Gastroesophageal sphincter (tissue), 4 donors: ENCODE measurements at regions not wholly inside any gene's neighbourhood (a gene's known extent, or its start where the extent isn't known, plus 50 kb on each side); places are given as distances from the start of the nearest gene placed in this dataset.

ENCODE experiments used
- ATAC-seq: fragments of 150-250 bp; one replicate; pipeline ENCODE4 v1.9.1; 2016; ENCODE audit warnings: mild to moderate bottlenecking, moderate library complexity
- H3K27ac ChIP-seq, 4 donors: fragments of 200-600 bp; sonication (generic) in 3 of 4; 1 replicate in 3 of 4; 2 replicates in 1 of 4; pipeline ENCODE4 v1.5.1; 2016 to 2019
- H3K27me3 ChIP-seq: fragments of 200-600 bp; sonication (generic); one replicate; pipeline ENCODE4 v1.5.1; 2019
- H3K36me3 ChIP-seq, 2 donors: fragments of 200-600 bp; sonication (generic); one replicate each; pipeline ENCODE4 v1.5.1; 2019; ENCODE audit warnings: control low read depth in 1 of 2
- H3K4me1 ChIP-seq, 3 donors: fragments of 200-600 bp; sonication (generic); 1 replicate in 2 of 3; 2 replicates in 1 of 3; pipeline ENCODE4 v1.5.1; 2016 to 2019; ENCODE audit warnings: control low read depth in 2 of 3
- H3K4me3 ChIP-seq, 2 donors: fragments of 200-600 bp; sonication (generic); one replicate each; pipeline ENCODE4 v1.5.1; 2019; ENCODE audit warnings: mild to moderate bottlenecking in 1 of 2, moderate library complexity in 1 of 2
- H3K9me3 ChIP-seq, 3 donors: fragments of 200-600 bp; sonication (generic); one replicate each; pipeline ENCODE4 v1.5.1; 2017 to 2019; ENCODE audit warnings: control low read depth in 2 of 3
- EP300 ChIP-seq: sonication (generic); formaldehyde crosslinking; IDR thresholded peaks from one replicate; pipeline ENCODE4 v1.6.1; 2017; ENCODE audit warnings: antibody characterized with exemption, mild to moderate bottlenecking
- POLR2A ChIP-seq, 2 donors: fragments of 450-650 bp; IDR thresholded peaks; one replicate each; pipeline ENCODE4 v1.6.1; 2017; ENCODE audit warnings: antibody characterized with exemption in 2 of 2, mild to moderate bottlenecking in 2 of 2, moderate library complexity in 1 of 2
- POLR2AphosphoS5 ChIP-seq: sonication (generic); formaldehyde crosslinking; IDR thresholded peaks from one replicate; pipeline ENCODE4 v1.6.1; 2017; ENCODE audit warnings: antibody characterized with exemption
- whole genome bisulfite sequencing, 2 donors: methylation state at CpG; one replicate each; pipeline ENCODE4 v1.1.5; 2018; ENCODE audit warnings: low coverage in 1 of 2; 5-methylcytosine and 5-hydroxymethylcytosine counted together
- TF ChIP-seq, protein P1 (sequence below), 4 experiments: fragments of 200-600 bp in 2 of 4; fragments of 450-650 bp in 2 of 4; sonication (generic) in 1 of 4; IDR thresholded peaks; one replicate each; pipeline ENCODE4 v1.5.1; 2017 to 2019; ENCODE audit warnings: antibody characterized with exemption in 4 of 4, mild to moderate bottlenecking in 2 of 4, moderate library complexity in 2 of 4

GRCh38 chr10:107443813-107444212 is 279.3 kb upstream of the SORCS1 start:
- no peaks in the 10 kb centered on the region for H3K36me3 ChIP-seq
- no peak overlapping the region for H3K4me3 ChIP-seq
- TF ChIP-seq, protein P1, sequence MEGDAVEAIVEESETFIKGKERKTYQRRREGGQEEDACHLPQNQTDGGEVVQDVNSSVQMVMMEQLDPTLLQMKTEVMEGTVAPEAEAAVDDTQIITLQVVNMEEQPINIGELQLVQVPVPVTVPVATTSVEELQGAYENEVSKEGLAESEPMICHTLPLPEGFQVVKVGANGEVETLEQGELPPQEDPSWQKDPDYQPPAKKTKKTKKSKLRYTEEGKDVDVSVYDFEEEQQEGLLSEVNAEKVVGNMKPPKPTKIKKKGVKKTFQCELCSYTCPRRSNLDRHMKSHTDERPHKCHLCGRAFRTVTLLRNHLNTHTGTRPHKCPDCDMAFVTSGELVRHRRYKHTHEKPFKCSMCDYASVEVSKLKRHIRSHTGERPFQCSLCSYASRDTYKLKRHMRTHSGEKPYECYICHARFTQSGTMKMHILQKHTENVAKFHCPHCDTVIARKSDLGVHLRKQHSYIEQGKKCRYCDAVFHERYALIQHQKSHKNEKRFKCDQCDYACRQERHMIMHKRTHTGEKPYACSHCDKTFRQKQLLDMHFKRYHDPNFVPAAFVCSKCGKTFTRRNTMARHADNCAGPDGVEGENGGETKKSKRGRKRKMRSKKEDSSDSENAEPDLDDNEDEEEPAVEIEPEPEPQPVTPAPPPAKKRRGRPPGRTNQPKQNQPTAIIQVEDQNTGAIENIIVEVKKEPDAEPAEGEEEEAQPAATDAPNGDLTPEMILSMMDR (IDR thresholded peaks at IDR 0.05) = no peak
- TF ChIP-seq POLR2AphosphoS5 (no peak), POLR2A (IDR thresholded peaks at IDR 0.05) (no peak), EP300 (no peak)
- ATAC-seq = no peak
- H3K27me3 ChIP-seq = no peaks in the 10 kb centered on the region
- H3K9me3 ChIP-seq = no peaks in the 10 kb centered on the region
- WGBS, 2 donors = 86% methylated on average over 2 of the region's 2 CpGs; no CpG with 5 or more reads in 1 of the 2 donors
- no peak overlapping the region for H3K27ac ChIP-seq
- no peaks in the 10 kb centered on the region for H3K4me1 ChIP-seq

GRCh38 chr10:107443326-107443725 is 278.8 kb upstream of the SORCS1 start:
- Histone ChIP-seq H3K4me3 (no peak overlapping the region), H3K27ac (no peak overlapping the region)
- no peak for ATAC-seq

GRCh38 chr10:107442035-107442505 is 277.6 kb upstream of the SORCS1 start:
- no peak overlapping the region for H3K27ac ChIP-seq
- 48 to 55% methylated on average over 4 to 5 of the region's 5 CpGs for WGBS, 2 donors
- H3K36me3 ChIP-seq = no peaks in the 10 kb centered on the region
- H3K4me3 ChIP-seq = no peak overlapping the region
- no peak for TF ChIP-seq EP300
- no peak for TF ChIP-seq POLR2AphosphoS5
- TF ChIP-seq POLR2A (IDR thresholded peaks at IDR 0.05) = no peak
- TF ChIP-seq, protein P1 (IDR thresholded peaks at IDR 0.05) = no peak
- H3K4me1 ChIP-seq = no peaks in the 10 kb centered on the region
- no peaks in the 10 kb centered on the region for H3K9me3 ChIP-seq
- no peaks in the 10 kb centered on the region for H3K27me3 ChIP-seq
- ATAC-seq = no peak

More at GRCh38 chr10:107443326-107443725, 278.8 kb upstream of the SORCS1 start:
- H3K4me1 ChIP-seq = no peaks in the 10 kb centered on the region
- 4% methylated on average over 1 of the region's 1 CpG; no CpG with 5 or more reads in 1 of the 2 donors for WGBS, 2 donors
- TF ChIP-seq EP300 (no peak), POLR2A (IDR thresholded peaks at IDR 0.05) (no peak), POLR2AphosphoS5 (no peak)
- TF ChIP-seq, protein P1 (IDR thresholded peaks at IDR 0.05) = no peak
- no peaks in the 10 kb centered on the region for H3K36me3 ChIP-seq
- no peaks in the 10 kb centered on the region for H3K9me3 ChIP-seq
- H3K27me3 ChIP-seq = no peaks in the 10 kb centered on the region

GRCh38 chr10:107440741-107441140 is 276.2 kb upstream of the SORCS1 start:
- ATAC-seq = no peak
- Histone ChIP-seq H3K9me3 (no peaks in the 10 kb centered on the region), H3K4me1 (no peaks in the 10 kb centered on the region), H3K27me3 (no peaks in the 10 kb centered on the region), H3K27ac (no peak overlapping the region), H3K4me3 (no peak overlapping the region), H3K36me3 (no peaks in the 10 kb centered on the region)
- WGBS, 2 donors = 72 to 84% methylated on average over 5 of the region's 5 CpGs
- TF ChIP-seq POLR2A (IDR thresholded peaks at IDR 0.05) (no peak), POLR2AphosphoS5 (no peak), EP300 (no peak)
- TF ChIP-seq, protein P1 (IDR thresholded peaks at IDR 0.05) = no peak

DNA sequence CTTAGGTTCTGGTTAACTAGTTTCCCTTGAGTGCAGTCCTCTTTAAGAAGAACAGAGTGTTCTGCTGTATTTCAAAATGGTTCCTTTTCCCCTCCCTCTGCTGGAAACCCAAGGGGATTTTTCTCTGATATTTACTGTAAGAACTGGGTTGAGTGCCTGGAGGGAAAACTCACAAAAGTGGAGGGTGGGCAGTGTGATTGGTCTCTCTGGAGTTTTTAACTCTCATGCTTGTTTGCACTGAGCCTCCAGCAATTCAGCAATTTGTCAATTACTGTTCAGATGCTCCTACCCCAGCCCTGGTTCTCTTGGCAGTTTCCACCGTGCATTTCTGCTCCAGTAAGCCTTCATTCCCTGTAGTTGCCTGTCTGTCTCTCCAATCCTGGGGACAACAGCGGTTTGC is 273.4 kb upstream of the SORCS1 start:
- H3K36me3 ChIP-seq = no peaks in the 10 kb centered on the region
- H3K4me1 ChIP-seq = no peaks in the 10 kb centered on the region
- H3K9me3 ChIP-seq = no peaks in the 10 kb centered on the region
- 64 to 67% methylated on average over 2 of the region's 2 CpGs for WGBS, 2 donors
- no peak for ATAC-seq
- TF ChIP-seq, protein P1 (IDR thresholded peaks at IDR 0.05) = no peak
- no peak for TF ChIP-seq POLR2AphosphoS5
- no peak for TF ChIP-seq EP300
- TF ChIP-seq POLR2A (IDR thresholded peaks at IDR 0.05) = no peak
- H3K4me3 ChIP-seq = no peak overlapping the region
- no peaks in the 10 kb centered on the region for H3K27me3 ChIP-seq
- no peak overlapping the region for H3K27ac ChIP-seq
